ENCODE measurements at regions not wholly inside any gene's neighbourhood (a gene's known extent, or its start where the extent isn't known, plus 50 kb on each side); places are given as distances from the start of the nearest gene placed in this dataset.

DNA sequence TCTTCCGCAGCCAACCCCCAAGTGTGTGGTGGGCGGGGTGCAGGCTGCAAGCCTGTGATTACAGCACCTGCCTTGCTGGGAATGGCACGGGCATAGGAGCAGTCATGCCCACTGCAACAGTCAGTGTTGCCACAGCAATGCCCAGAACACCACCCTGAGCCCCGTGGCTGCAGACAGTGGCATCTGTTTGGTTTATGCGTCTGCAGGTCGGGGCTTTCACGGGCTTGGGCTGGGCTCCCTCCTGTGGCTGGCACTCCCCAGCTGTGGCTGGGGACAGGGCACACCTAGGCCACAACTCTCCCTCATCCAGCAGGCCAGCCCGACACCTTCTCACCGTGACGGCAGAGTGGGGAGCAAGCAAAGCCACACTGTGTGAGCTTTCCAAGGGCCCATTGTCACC is 115.3 kb upstream of the C1QTNF9B start:
- no peak for DNase-seq

DNA sequence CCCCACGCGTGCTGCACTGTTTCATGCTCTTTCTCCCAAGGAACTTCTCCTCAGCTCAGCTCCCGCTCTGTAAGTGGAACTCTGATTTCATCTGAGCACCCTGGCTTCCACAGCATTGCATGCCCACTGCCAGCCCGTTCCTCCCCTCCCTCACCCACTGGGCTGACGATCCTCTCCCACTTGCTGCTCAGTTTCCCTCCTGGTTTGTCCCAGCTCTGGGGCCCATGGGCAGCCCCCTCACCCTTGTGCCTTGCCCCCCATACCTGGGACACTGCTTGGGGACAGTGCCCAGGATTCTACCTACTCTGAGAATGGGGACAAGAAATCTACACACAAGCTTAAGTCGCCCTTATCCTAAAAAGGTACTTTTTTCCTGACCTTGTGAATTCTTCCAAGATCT is 115.9 kb upstream of the C1QTNF9B start:
- DNase-seq = no peak

GRCh38 chr13:24016046-24016445 is 118.7 kb upstream of the C1QTNF9B start:
- no peak for DNase-seq

DNA sequence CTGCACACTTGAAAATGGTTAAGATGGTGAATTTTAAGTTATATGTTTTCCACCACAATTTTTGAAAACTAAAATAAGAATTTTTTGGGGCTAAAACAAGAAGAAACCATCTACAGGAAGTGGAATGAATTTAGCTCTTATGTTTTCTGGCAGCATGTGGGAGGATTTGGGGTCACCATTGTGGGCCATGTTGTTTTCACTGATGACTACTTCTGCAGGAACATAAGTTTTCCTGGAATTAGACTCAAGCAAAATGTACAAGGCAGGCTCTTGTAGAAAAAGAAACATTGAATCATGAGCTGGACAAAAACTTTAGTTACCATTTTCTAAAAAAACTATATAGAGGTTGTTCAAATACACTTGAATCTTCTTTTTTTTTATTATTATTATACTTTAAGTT is 125.3 kb upstream of the C1QTNF9B start:
- no peak for DNase-seq

GRCh38 chr13:24023073-24023472 is 125.8 kb upstream of the C1QTNF9B start:
- DNase-seq = no peak

DNA sequence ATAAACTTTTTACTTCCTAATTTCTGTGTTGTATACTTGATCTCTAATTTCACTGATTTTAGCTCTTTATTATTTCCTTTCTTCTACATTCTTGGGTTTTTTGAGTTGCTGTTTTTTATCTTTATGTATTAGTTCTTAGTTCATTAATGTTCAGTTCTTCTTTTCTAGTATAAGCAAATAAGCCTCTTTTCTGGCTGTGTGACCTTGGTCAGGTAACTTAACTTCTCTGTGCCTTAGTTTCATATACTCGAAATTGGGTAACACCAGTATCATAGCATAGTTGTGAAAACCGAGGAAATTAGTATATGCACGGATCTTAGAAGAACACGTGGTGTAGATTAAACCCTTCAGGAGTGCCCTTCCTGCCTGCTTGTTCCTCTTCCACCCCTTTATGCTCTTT is 130.2 kb upstream of the C1QTNF9B start:
- no peak for DNase-seq

DNA sequence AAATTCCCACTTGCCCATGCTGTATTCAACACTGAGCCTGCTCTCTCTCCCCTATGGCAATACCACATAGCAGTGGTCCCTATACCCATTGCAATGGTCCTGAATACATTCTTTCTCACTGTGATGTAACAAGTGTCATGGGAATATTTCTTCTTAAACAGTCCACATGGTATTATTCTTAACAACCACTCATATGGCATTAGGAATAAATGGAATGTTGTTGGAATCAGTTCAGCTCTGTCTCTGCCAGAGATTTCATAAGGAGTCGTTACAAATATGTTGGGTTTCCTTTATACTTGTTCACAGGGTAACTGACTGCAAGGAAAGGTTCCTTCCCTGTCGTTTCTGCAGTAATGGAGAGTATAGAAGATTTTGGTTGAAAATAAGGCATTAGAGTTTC is 128.3 kb upstream of the SPATA13 start:
- no peak for DNase-seq

DNA sequence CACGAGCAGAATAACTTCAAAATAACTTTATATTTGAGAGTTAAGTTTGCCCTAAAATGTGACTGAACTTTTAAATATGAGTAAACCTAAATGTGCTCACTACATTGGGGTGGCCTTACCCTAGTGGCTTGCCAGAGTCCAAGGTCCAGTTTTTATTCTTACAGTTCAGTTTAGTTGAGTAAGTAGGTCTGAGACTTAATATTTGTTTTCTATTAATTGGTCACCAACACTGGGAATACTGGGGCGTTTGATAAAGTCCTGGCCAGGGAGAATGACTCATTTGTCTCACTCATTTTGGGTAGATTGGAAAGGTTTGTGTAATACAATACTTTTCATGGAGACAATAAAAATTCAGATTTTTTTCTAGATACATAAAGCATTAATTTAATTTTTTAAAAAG is 127.8 kb upstream of the SPATA13 start:
- DNase-seq = no peak

DNA sequence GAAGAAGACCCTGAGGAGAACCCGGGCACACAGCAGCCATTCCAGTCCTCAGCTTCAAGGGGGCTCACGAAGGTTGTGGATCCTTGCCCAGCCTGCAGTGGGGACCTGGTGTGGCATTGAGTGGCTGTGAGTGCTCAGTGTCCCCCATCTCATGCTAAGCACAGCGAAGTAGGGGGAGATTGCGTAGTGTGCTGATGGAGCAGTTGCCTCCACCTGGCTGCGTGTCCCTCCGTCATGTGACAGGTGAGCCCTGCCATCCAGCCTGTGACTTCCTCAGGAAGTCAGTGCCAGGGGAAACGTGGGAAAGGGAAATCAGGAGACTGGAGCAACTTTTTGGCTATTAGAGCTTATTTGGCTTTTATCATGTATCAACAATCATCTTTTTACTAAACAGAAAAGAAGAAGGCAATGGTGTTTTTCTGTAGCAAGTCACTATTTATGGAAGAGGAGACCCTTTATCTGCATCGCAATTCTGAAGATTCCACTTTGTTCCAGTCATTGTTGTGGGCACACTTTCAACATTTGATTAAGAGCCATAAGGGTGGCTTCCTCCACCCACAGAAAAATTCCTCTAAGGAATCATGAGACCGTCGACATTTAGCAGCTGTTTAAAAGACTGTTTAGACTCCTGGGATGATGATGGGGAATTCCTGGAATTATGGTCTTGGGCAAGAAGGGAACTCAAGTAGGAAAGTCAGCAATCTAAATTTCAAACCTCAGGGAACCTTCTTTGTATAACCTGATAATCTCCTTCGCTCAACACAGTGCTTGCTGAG is 126.8 kb upstream of the SPATA13 start:
- no peak for DNase-seq

- DNase-seq = no peak
Measured at GRCh38 chr13:24035411-24035810, 125.1 kb upstream of the SPATA13 start.

GRCh38 chr13:24036115-24036514 is 124.4 kb upstream of the SPATA13 start:
- DNase-seq = no peak

DNA sequence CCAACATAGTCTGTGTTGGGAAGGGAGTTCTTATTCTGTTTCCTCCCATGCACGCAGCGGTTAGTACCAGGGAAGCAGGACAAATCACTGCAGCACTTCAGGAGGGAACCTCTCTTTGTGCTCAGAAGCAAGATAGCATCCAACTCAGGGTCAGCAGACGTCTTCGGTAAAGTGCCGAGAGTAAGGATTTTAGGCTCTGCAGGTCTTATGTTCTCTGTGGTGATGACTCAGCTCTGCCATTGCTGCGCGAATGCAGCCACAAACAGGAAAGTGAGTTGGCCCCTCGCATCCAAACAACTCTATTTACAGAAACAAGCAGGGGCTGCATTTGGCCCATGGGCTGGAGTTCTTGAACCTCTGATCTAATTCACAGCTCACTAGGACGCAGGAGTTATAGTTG is 122.1 kb upstream of the SPATA13 start:
- DNase-seq = peak; percentile 59

- peak; percentile 88 for DNase-seq
Measured at GRCh38 chr13:24038841-24039330, 121.6 kb upstream of the SPATA13 start.

DNA sequence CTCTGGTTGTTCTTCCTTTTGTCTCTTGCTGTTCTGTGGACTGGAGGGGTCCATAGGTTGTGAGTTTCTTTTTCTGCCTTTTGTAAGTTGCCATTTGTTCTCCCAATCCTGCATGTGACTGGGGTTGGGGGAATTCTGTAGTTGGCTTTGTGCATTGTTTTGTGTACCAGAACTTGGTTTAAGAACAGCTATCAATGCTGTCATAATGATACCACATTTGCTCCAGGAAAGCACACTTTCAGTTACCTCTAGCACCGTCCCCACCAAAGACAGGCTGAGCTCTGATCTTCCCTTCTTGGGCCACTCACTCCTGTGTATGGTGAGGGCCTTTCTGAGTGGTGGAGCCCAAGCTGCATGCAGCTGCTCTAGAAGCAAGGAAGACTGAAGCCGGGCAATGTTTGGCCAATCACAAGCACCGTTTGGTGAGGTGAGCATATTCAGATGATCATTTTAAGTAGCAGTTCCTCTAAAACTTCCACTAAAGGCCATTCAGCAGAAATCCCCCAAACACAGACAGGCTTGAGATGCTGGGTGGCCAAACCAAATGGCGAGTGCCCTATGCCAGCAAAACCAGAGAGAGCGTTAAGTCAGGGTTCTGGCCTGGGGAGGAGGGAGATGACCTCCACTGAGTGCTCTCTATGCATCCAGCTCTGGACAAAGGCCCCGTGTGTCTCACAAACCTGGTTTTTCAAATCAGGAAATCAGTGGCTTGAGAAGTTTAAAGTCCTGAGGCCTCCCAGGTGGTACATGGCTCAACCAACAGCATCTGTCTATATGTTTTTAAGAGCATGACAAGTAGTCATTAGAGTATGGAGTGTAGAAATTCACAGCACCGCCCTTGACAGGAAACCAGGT is 120.7 kb upstream of the SPATA13 start:
- peak; percentile 62 for DNase-seq

- DNase-seq = peak; percentile 32
Measured at GRCh38 chr13:24040835-24041234, 119.7 kb upstream of the SPATA13 start.

DNA sequence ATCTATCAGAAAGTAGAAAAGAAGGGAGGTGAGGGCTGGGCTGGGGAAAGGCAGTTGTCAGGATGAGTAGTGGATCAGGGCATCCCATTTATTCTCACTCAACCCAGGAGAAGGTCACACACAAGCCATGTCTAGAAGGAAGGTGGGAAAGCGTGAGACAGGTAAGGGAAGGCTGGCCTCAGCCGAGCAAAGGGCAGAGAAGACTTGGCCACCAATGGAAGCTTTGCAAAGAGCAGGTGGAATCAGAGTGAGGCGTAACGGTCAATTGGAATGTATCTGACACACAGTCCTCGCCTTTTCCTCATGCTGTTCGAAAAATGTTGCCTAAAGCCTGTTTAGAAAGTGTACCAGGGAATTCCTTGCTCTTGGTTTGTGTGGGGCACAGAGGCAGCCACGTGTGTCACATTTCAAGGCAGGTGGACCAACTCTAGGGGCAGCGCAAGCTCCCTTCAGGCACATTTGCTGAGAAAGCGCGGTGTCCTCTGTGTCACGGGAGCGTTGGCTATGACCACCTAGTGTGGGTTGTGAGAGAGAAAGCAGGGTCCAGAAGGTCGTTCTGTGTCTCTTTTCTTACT is 118.8 kb upstream of the SPATA13 start:
- DNase-seq = no peak

DNA sequence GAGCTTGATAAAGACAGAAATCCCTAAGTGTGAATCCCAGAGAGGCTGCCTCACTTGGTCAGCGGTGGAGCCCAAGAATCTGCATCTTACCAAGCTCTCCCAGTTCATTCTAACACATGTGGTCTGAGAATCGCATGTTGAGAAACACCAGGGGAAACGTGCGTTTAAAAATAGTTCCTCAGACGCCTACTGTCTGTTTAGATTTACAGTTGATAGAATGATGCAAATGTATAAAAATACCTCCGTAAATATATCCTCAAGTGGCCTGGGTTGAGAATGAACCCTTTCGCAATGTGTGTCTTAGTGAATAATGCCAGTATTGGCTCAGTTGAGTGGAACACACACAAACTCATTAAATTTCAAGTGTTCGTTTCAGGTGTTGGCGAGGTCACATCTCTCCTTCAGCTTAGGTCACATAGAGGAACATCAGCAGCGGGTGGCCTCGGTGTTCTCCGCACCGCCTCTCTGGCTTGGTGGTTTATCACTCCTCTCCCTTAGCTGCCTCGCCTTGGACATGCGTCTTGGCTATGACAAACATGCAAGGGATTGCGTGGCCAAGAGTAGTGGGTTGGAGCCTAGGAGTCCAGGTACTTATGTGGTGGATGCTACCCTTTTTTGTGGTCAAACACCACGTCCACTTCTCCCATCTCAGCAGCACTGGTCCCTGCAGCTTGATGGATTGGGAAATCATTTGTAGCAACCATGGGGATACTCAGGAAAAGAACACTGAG is 117.6 kb upstream of the SPATA13 start:
- no peak for DNase-seq

GRCh38 chr13:24043590-24044350 is 116.8 kb upstream of the SPATA13 start:
- no peak for DNase-seq

- no peak for DNase-seq
Measured at GRCh38 chr13:24045597-24045996, 114.9 kb upstream of the SPATA13 start.

- peak; percentile 71 for DNase-seq
Measured at GRCh38 chr13:24050292-24050711, 110.2 kb upstream of the SPATA13 start.

- DNase-seq = no peak
Measured at GRCh38 chr13:24050796-24051715, 109.5 kb upstream of the SPATA13 start.
